HCT116 (cell line): ENCODE measurements at regions not wholly inside any gene's neighbourhood (a gene's known extent, or its start where the extent isn't known, plus 50 kb on each side); places are given as distances from the start of the nearest gene placed in this dataset.

Experiments used
- ATAC-seq: fragments of 200-7000 bp; cut with Tn5 transposase; 2 replicates; pipeline ENCODE4 v1.9.1; 2020; ENCODE audit warnings: mild to moderate bottlenecking, moderate library complexity
- BruUV-seq: library from RNA; stranded (reverse); fragments of 400-500 nt; replicated peaks from 2 replicates; lab custom pipeline; 2021; lab: Mats Ljungman, UMichigan
- CTCF ChIA-PET: fragments of 300-600 bp; sonication (Branson Sonifier 250); formaldehyde crosslinking; loops from one replicate; lab custom pipeline; 2021; ENCODE audit warnings: antibody characterized with exemption; lab: Charles Lee
- POLR2A ChIA-PET: fragments of 300-600, 350-600 bp; sonication (Branson Sonifier 250); formaldehyde crosslinking; loops from one replicate; lab custom pipeline; 2021; ENCODE audit warnings: antibody characterized with exemption; lab: Charles Lee
- RAD21 ChIA-PET, 2 experiments: fragments of 300-600 bp; sonication (Branson Sonifier 250); formaldehyde crosslinking; loops; one replicate each; lab custom pipeline; 2023; ENCODE audit warnings: low total read pairs in 2 of 2; ENCODE audit not compliant: uncharacterized antibody in 2 of 2, unreplicated experiment in 2 of 2, low non-redundant PET in 1 of 2; lab: Charles Lee
- DNase-seq: peaks from one replicate; pipeline ENCODE4 v3.0.0-alpha.2; 2010; ENCODE audit warnings: low read depth, low spot score
- H2AFZ ChIP-seq: fragments of 200-600 bp; shearing (Covaris generic), sonication (generic); 2 replicates; pipeline ENCODE4 v1.6.1; 2017; ENCODE audit warnings: low read depth, mixed run types, mixed read lengths, antibody characterized with exemption, low read length; ENCODE audit not compliant: poor library complexity, severe bottlenecking
- H3K27ac ChIP-seq: 2 replicates; pipeline ENCODE4 v1.5.1; 2012; ENCODE audit warnings: low read depth, low read length
- H3K27me3 ChIP-seq: fragments of 200-600 bp; sonication (generic); 2 replicates; pipeline ENCODE4 v1.6.1; 2016; ENCODE audit warnings: mixed run types, low read length, mixed read lengths; ENCODE audit not compliant: insufficient read depth
- H3K36me3 ChIP-seq, 2 experiments: fragments of 200-500 bp in 1 of 2; fragments of 200-600 bp in 1 of 2; sonication (Bioruptor generic) in 1 of 2; sonication (generic) in 1 of 2; 2 replicates each; pipeline versions ENCODE4 v1.5.1 to v1.6.1; 2014 to 2016; ENCODE audit warnings: low read length in 2 of 2, inconsistent platforms in 1 of 2, mixed read lengths in 1 of 2, mixed run types in 1 of 2; ENCODE audit not compliant: insufficient read depth in 2 of 2, control insufficient read depth in 1 of 2
- H3K4me1 ChIP-seq, 2 experiments: fragments of 200-600 bp in 1 of 2; sonication (generic) in 1 of 2; 2 replicates each; pipeline versions ENCODE4 v1.5.1 to v1.6.1; 2012 to 2017; ENCODE audit warnings: low read length in 2 of 2, inconsistent platforms in 1 of 2, mild to moderate bottlenecking in 1 of 2, mixed read lengths in 1 of 2, mixed run types in 1 of 2, moderate library complexity in 1 of 2; ENCODE audit not compliant: insufficient read depth in 2 of 2, control insufficient read depth in 1 of 2
- H3K4me2 ChIP-seq: fragments of 200-600 bp; sonication (generic); 2 replicates; pipeline ENCODE4 v1.6.1; 2017; ENCODE audit warnings: mixed run types, low read length, mixed read lengths
- H3K4me3 ChIP-seq, 2 experiments: fragments of 200-600 bp in 1 of 2; sonication (generic) in 1 of 2; replicated peaks in 1 of 2; 2 replicates each; pipeline ENCODE4 v1.5.1; 2011 to 2016; ENCODE audit warnings: low read length in 2 of 2, control low read depth in 1 of 2, low read depth in 1 of 2, mild to moderate bottlenecking in 1 of 2, mixed read lengths in 1 of 2, mixed run types in 1 of 2
- H3K79me2 ChIP-seq: fragments of 200-600 bp; sonication (generic); 2 replicates; pipeline ENCODE4 v1.6.1; 2017; ENCODE audit warnings: mild to moderate bottlenecking, mixed run types, low read length, moderate library complexity, mixed read lengths; ENCODE audit not compliant: insufficient read depth
- H3K9ac ChIP-seq: fragments of 200-600 bp; sonication (generic); 2 replicates; pipeline ENCODE4 v1.6.1; 2016; ENCODE audit warnings: low read length, mixed read lengths
- H3K9me2 ChIP-seq: fragments of 200-600 bp; sonication (generic), shearing (Covaris generic); 2 replicates; pipeline ENCODE4 v1.6.1; 2017; ENCODE audit warnings: mixed run types, mild to moderate bottlenecking, moderate library complexity; ENCODE audit not compliant: insufficient read depth
- H3K9me3 ChIP-seq, 2 experiments: fragments of 200-500 bp in 1 of 2; fragments of 200-600 bp in 1 of 2; sonication (Bioruptor generic) in 1 of 2; sonication (generic) in 1 of 2; 2 replicates each; pipeline ENCODE4 v1.6.1; 2014 to 2017; ENCODE audit warnings: low read length in 2 of 2, mixed read lengths in 2 of 2, inconsistent platforms in 1 of 2, low read depth in 1 of 2, mild to moderate bottlenecking in 1 of 2, mixed run types in 1 of 2, moderate library complexity in 1 of 2; ENCODE audit not compliant: control insufficient read depth in 1 of 2, insufficient read depth in 1 of 2
- H4K20me1 ChIP-seq: fragments of 200-600 bp; sonication (generic), shearing (Covaris generic); 2 replicates; pipeline ENCODE4 v1.6.1; 2017; ENCODE audit warnings: mixed run types, mild to moderate bottlenecking, moderate library complexity; ENCODE audit not compliant: insufficient read depth
- CBX3 ChIP-seq: IDR thresholded peaks from 2 replicates; pipeline ENCODE4 v1.6.1; 2012; ENCODE audit warnings: low read depth
- EGR1 ChIP-seq: IDR thresholded peaks from 2 replicates; pipeline ENCODE4 v1.6.1; 2012; ENCODE audit warnings: low read depth
- ELF1 ChIP-seq: IDR thresholded peaks from 2 replicates; pipeline ENCODE4 v1.6.1; 2012; ENCODE audit warnings: low read depth, borderline replicate concordance
- FOSL1 ChIP-seq: IDR thresholded peaks from 2 replicates; pipeline ENCODE4 v1.6.1; 2012; ENCODE audit warnings: low read depth
- POLR2A ChIP-seq: IDR thresholded peaks from 2 replicates; pipeline ENCODE4 v1.7.0; 2011; ENCODE audit warnings: borderline replicate concordance; ENCODE audit not compliant: insufficient read depth, insufficient read length; ENCODE audit errors: extremely low read depth
- RAD21 ChIP-seq: IDR thresholded peaks from 2 replicates; pipeline ENCODE4 v1.6.1; 2012; ENCODE audit warnings: low read depth, mild to moderate bottlenecking
- SIN3A ChIP-seq: IDR thresholded peaks from 2 replicates; pipeline ENCODE4 v1.6.1; 2012; ENCODE audit warnings: low read depth
- SP1 ChIP-seq: IDR thresholded peaks from 2 replicates; pipeline ENCODE4 v1.6.1; 2012; ENCODE audit warnings: low read depth
- SRF ChIP-seq: IDR thresholded peaks from 2 replicates; pipeline ENCODE4 v1.6.1; 2012; ENCODE audit warnings: low read depth
- ZFX ChIP-seq: fragments of 450-650 bp; IDR thresholded peaks from 2 replicates; pipeline ENCODE4 v1.6.1; 2017
- ZNF274 ChIP-seq: fragments of 200-500 bp; sonication (Bioruptor generic); IDR thresholded peaks from 2 replicates; pipeline ENCODE4 v1.6.1; 2014; ENCODE audit warnings: mild to moderate bottlenecking, low read depth, low read length, inconsistent platforms
- intact Hi-C: fragments of 100-400 bp; cut with micrococcal nuclease; formaldehyde crosslinking; loops from 2 replicates; pipeline ENCODE4 v1.10.0; 2022
- TF ChIP-seq, protein P1 (sequence below): IDR thresholded peaks from 2 replicates; pipeline ENCODE4 v1.6.1; 2012; ENCODE audit warnings: low read depth
- TF ChIP-seq, protein P2 (sequence below): IDR thresholded peaks from 2 replicates; pipeline ENCODE4 v1.6.1; 2012
- TF ChIP-seq, protein P3 (sequence below): IDR thresholded peaks from 2 replicates; pipeline ENCODE4 v1.6.1; 2012
- TF ChIP-seq, protein P4 (sequence below), 3 experiments: fragments of 200-600 bp in 1 of 3; sonication (generic) in 1 of 3; IDR thresholded peaks in 2 of 3; conservative IDR thresholded peaks in 1 of 3; 2 replicates each; pipeline ENCODE4 v1.5.1; 2012 to 2017; ENCODE audit warnings: low read depth in 2 of 3, low read length in 2 of 3, antibody characterized with exemption in 1 of 3, borderline replicate concordance in 1 of 3, control low read depth in 1 of 3, mild to moderate bottlenecking in 1 of 3, mixed read lengths in 1 of 3, mixed run types in 1 of 3, moderate library complexity in 1 of 3; ENCODE audit not compliant: insufficient read depth in 1 of 3
- TF ChIP-seq, protein P5 (sequence below): IDR thresholded peaks from 2 replicates; pipeline ENCODE4 v1.6.1; 2011; ENCODE audit warnings: mild to moderate bottlenecking, low read length, moderate library complexity; ENCODE audit not compliant: insufficient replicate concordance; ENCODE audit errors: extremely low read depth

DNA sequence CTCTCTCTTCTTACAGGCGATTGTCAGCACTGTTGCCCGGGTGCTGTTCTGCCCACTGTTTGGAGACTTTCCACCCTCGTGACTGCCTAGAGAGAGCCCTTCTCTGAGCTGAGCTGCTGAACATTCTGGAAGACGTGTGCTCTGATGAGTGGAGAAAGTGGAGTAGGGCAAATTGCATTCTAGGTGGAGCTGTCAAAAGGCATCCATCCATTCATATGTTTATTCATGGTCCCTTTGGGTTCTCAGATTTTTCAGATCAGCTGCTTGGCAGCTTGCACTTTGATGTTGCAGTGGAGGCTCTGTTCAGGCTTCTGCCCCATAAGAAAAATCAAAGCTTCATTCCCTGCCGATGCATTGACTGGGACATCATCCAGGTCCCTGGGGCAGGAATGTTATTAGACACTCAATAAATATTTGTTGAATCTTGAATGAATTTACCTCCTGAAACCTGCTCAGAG, 120.7 kb upstream of the EEPD1 start (continued):
- TF ChIP-seq ZNF274, result no peak

DNA sequence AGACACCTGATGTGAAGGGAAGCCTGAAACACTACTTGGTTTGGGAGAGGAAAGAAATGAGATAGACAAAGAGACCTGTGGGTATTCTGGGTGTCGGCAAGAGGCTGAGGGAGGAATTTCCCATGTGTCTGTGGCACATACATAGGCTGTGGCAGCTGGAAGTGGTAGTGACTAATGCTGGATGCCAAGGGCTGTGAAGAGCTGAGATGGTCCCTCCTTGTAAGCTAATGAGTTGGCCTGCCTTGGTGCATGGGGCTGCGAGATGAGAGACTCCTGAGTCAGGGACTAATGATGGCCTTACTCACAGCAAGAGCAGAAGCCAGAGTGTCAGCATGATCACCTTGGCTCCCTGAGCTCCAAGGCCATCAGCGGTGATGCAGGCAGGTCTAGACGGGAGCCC, 119.0 kb upstream of the EEPD1 start:
- H3K36me3 ChIP-seq, result no peaks in the 10 kb centered on the region
- H3K4me3 ChIP-seq, result no peak overlapping the region
- no peak for ATAC-seq
- no peak for DNase-seq
- RAD21 ChIA-PET, result no interaction called here
- no peak overlapping the region for H3K9ac ChIP-seq
- H3K27ac ChIP-seq, result no peak overlapping the region
- CTCF ChIA-PET, result no interaction called here
- H4K20me1 ChIP-seq, result no peaks in the 10 kb centered on the region
- no TSS peak for BruUV-seq
- TF ChIP-seq, protein P1, sequence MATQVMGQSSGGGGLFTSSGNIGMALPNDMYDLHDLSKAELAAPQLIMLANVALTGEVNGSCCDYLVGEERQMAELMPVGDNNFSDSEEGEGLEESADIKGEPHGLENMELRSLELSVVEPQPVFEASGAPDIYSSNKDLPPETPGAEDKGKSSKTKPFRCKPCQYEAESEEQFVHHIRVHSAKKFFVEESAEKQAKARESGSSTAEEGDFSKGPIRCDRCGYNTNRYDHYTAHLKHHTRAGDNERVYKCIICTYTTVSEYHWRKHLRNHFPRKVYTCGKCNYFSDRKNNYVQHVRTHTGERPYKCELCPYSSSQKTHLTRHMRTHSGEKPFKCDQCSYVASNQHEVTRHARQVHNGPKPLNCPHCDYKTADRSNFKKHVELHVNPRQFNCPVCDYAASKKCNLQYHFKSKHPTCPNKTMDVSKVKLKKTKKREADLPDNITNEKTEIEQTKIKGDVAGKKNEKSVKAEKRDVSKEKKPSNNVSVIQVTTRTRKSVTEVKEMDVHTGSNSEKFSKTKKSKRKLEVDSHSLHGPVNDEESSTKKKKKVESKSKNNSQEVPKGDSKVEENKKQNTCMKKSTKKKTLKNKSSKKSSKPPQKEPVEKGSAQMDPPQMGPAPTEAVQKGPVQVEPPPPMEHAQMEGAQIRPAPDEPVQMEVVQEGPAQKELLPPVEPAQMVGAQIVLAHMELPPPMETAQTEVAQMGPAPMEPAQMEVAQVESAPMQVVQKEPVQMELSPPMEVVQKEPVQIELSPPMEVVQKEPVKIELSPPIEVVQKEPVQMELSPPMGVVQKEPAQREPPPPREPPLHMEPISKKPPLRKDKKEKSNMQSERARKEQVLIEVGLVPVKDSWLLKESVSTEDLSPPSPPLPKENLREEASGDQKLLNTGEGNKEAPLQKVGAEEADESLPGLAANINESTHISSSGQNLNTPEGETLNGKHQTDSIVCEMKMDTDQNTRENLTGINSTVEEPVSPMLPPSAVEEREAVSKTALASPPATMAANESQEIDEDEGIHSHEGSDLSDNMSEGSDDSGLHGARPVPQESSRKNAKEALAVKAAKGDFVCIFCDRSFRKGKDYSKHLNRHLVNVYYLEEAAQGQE, result no peak
- TF ChIP-seq, protein P2, sequence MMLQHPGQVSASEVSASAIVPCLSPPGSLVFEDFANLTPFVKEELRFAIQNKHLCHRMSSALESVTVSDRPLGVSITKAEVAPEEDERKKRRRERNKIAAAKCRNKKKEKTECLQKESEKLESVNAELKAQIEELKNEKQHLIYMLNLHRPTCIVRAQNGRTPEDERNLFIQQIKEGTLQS, result no peak
- TF ChIP-seq CBX3 (no peak), RAD21 (no peak), SP1 (no peak), EGR1 (no peak), ZFX (no peak), ELF1 (no peak), ZNF274 (no peak), FOSL1 (no peak), SIN3A (no peak), SRF (no peak), POLR2A (no peak)
- TF ChIP-seq, protein P3, sequence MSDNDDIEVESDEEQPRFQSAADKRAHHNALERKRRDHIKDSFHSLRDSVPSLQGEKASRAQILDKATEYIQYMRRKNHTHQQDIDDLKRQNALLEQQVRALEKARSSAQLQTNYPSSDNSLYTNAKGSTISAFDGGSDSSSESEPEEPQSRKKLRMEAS, result no peak
- TF ChIP-seq, protein P4, sequence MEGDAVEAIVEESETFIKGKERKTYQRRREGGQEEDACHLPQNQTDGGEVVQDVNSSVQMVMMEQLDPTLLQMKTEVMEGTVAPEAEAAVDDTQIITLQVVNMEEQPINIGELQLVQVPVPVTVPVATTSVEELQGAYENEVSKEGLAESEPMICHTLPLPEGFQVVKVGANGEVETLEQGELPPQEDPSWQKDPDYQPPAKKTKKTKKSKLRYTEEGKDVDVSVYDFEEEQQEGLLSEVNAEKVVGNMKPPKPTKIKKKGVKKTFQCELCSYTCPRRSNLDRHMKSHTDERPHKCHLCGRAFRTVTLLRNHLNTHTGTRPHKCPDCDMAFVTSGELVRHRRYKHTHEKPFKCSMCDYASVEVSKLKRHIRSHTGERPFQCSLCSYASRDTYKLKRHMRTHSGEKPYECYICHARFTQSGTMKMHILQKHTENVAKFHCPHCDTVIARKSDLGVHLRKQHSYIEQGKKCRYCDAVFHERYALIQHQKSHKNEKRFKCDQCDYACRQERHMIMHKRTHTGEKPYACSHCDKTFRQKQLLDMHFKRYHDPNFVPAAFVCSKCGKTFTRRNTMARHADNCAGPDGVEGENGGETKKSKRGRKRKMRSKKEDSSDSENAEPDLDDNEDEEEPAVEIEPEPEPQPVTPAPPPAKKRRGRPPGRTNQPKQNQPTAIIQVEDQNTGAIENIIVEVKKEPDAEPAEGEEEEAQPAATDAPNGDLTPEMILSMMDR (IDR thresholded peaks at IDR 0.05 in 2 of 3, conservative IDR thresholded peaks at IDR 0.05 in 1 of 3; ENCODE audit: borderline replicate concordance in 1 of 3, insufficient read depth in 1 of 3, low read depth in 2 of 3, low read length in 2 of 3), result no peak
- TF ChIP-seq, protein P5, sequence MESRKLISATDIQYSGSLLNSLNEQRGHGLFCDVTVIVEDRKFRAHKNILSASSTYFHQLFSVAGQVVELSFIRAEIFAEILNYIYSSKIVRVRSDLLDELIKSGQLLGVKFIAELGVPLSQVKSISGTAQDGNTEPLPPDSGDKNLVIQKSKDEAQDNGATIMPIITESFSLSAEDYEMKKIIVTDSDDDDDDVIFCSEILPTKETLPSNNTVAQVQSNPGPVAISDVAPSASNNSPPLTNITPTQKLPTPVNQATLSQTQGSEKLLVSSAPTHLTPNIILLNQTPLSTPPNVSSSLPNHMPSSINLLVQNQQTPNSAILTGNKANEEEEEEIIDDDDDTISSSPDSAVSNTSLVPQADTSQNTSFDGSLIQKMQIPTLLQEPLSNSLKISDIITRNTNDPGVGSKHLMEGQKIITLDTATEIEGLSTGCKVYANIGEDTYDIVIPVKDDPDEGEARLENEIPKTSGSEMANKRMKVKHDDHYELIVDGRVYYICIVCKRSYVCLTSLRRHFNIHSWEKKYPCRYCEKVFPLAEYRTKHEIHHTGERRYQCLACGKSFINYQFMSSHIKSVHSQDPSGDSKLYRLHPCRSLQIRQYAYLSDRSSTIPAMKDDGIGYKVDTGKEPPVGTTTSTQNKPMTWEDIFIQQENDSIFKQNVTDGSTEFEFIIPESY, result no peak
- POLR2A ChIA-PET, result no interaction called here
- no peaks in the 10 kb centered on the region for H3K27me3 ChIP-seq
- no peak overlapping the region for H3K4me2 ChIP-seq
- no peaks in the 10 kb centered on the region for H3K9me3 ChIP-seq
- no peaks in the 10 kb centered on the region for H3K79me2 ChIP-seq
- H3K9me2 ChIP-seq, result no peaks in the 10 kb centered on the region
- intact Hi-C loops, result no loop called here
- no peaks in the 10 kb centered on the region for H3K4me1 ChIP-seq
- H2AFZ ChIP-seq, result no peak overlapping the region
